GM11168 (cell line): ENCODE measurements at regions not wholly inside any gene's neighbourhood (a gene's known extent, or its start where the extent isn't known, plus 50 kb on each side); places are given as distances from the start of the nearest gene placed in this dataset.
"Not testable (repeated sequence)": the region's sequence is repeated elsewhere in the genome, so short reads cannot be mapped to it uniquely, and the experiment has no call there.

Experiments used
- in situ Hi-C: fragments of 300-500 bp; cut with MboI; formaldehyde crosslinking; loops from one replicate; pipeline ENCODE4 v1.12.0; 2022; ENCODE audit warnings: low sequenced_read_pairs; ENCODE audit not compliant: unreplicated experiment

- in situ Hi-C loops = no loop called here
Measured at GRCh38 chr20:11976966-11977365, 59.3 kb downstream of the BTBD3 start.

GRCh38 chr20:11978496-11978895, 60.8 kb downstream of the BTBD3 start:
- in situ Hi-C loops = no loop called here

- in situ Hi-C loops = no loop called here
Measured at GRCh38 chr20:11979306-11979990, 61.8 kb downstream of the BTBD3 start.

- in situ Hi-C loops = no loop called here
Measured at GRCh38 chr20:11980263-11980662, 62.6 kb downstream of the BTBD3 start.

GRCh38 chr20:11981366-11981947, 63.8 kb downstream of the BTBD3 start:
- in situ Hi-C loops = no loop called here

- in situ Hi-C loops = no loop called here
Measured at GRCh38 chr20:11982289-11982954, 64.7 kb downstream of the BTBD3 start.

GRCh38 chr20:11982955-11983470, 65.3 kb downstream of the BTBD3 start:
- in situ Hi-C loops = no loop called here

- in situ Hi-C loops = no loop called here
Measured at GRCh38 chr20:11986954-11987353, 69.3 kb downstream of the BTBD3 start.

GRCh38 chr20:11987526-11987925, 69.8 kb downstream of the BTBD3 start:
- in situ Hi-C loops = no loop called here

- in situ Hi-C loops = no loop called here
Measured at GRCh38 chr20:11989018-11989771, 71.5 kb downstream of the BTBD3 start.

- in situ Hi-C loops = no loop called here
Measured at GRCh38 chr20:11992426-11992825, 74.7 kb downstream of the BTBD3 start.

GRCh38 chr20:11993886-11994461, 76.3 kb downstream of the BTBD3 start:
- in situ Hi-C loops = no loop called here

- in situ Hi-C loops = no loop called here
Measured at GRCh38 chr20:11995805-11996567, 78.3 kb downstream of the BTBD3 start.

GRCh38 chr20:12004776-12005175, 87.1 kb downstream of the BTBD3 start:
- in situ Hi-C loops = not testable (repeated sequence)

- in situ Hi-C loops = no loop called here
Measured at GRCh38 chr20:12012241-12013222, 94.8 kb downstream of the BTBD3 start.

- in situ Hi-C loops = no loop called here
Measured at GRCh38 chr20:12014276-12014675, 96.6 kb downstream of the BTBD3 start.

GRCh38 chr20:12014736-12015135, 97.0 kb downstream of the BTBD3 start:
- in situ Hi-C loops = no loop called here

- in situ Hi-C loops = no loop called here
Measured at GRCh38 chr20:12016291-12016690, 98.6 kb downstream of the BTBD3 start.
